SU-DHL-6 (cell line): ENCODE measurements at regions not wholly inside any gene's neighbourhood (a gene's known extent, or its start where the extent isn't known, plus 50 kb on each side); places are given as distances from the start of the nearest gene placed in this dataset.

Experiments used
- EZH2phosphoT487 ChIP-seq: fragments of 200-600 bp; sonication (generic), shearing (Covaris generic); conservative IDR thresholded peaks from 2 replicates; pipeline ENCODE4 v1.6.1; 2018; ENCODE audit warnings: mild to moderate bottlenecking, antibody characterized with exemption, low read length, moderate library complexity, mixed read lengths
- TF ChIP-seq, protein P1 (sequence below): fragments of 200-600 bp; sonication (generic); IDR thresholded peaks from one replicate; pipeline ENCODE4 v1.5.1; 2017; ENCODE audit warnings: antibody characterized with exemption, mild to moderate bottlenecking, low read length, moderate library complexity; ENCODE audit not compliant: insufficient read depth, poor library complexity, severe bottlenecking

DNA sequence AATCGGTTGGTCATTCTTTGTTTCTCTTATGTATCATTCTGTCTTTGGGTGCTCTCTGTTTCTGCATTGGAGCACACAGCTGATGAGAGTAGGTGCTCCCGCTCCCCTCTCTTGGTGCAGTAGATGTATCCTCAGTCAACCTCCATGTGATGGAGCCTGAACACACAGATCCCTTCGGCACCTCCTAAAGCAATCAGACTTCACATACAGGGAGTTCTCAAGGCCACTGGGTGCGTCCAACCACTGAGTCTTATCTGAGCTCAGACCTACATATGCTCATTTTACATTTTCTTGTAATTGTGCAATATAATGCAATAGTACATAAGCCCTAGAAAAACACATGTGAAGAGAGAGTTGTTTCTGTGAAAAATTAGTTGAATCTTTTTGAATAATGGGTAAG, 198.1 kb upstream of the ATP10A start:
- TF ChIP-seq, protein P1, sequence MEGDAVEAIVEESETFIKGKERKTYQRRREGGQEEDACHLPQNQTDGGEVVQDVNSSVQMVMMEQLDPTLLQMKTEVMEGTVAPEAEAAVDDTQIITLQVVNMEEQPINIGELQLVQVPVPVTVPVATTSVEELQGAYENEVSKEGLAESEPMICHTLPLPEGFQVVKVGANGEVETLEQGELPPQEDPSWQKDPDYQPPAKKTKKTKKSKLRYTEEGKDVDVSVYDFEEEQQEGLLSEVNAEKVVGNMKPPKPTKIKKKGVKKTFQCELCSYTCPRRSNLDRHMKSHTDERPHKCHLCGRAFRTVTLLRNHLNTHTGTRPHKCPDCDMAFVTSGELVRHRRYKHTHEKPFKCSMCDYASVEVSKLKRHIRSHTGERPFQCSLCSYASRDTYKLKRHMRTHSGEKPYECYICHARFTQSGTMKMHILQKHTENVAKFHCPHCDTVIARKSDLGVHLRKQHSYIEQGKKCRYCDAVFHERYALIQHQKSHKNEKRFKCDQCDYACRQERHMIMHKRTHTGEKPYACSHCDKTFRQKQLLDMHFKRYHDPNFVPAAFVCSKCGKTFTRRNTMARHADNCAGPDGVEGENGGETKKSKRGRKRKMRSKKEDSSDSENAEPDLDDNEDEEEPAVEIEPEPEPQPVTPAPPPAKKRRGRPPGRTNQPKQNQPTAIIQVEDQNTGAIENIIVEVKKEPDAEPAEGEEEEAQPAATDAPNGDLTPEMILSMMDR, result no peak
- TF ChIP-seq EZH2phosphoT487, result no peak
